GM12878 (cell line): ENCODE measurements at regions not wholly inside any gene's neighbourhood (a gene's known extent, or its start where the extent isn't known, plus 50 kb on each side); places are given as distances from the start of the nearest gene placed in this dataset.

Experiments
- ASH2L ChIP-seq: fragments of 300-600, 200-600 bp; sonication (generic); IDR thresholded peaks from 2 replicates; pipeline ENCODE4 v1.6.1; 2017; ENCODE audit warnings: low read depth, mild to moderate bottlenecking, borderline replicate concordance
- CHD1 ChIP-seq: IDR thresholded peaks from 2 replicates; pipeline ENCODE4 v1.6.1; 2012; ENCODE audit warnings: low read depth, low read length, improper control_type of control experiment
- EP300 ChIP-seq, 2 experiments: fragments of 150-350 bp in 1 of 2; IDR thresholded peaks; 2 replicates each; pipeline ENCODE4 v1.6.1; 2011 to 2012; ENCODE audit warnings: low read depth in 2 of 2, low read length in 2 of 2, borderline replicate concordance in 1 of 2, improper control_type of control experiment in 1 of 2, inconsistent platforms in 1 of 2; ENCODE audit not compliant: control insufficient read depth in 1 of 2
- NFIC ChIP-seq: IDR thresholded peaks from 2 replicates; pipeline ENCODE4 v1.6.1; 2012; ENCODE audit warnings: low read depth, mild to moderate bottlenecking, inconsistent platforms, low read length, moderate library complexity
- NRF1 ChIP-seq: conservative IDR thresholded peaks from 2 replicates; pipeline ENCODE4 v1.6.1; 2011; ENCODE audit warnings: mild to moderate bottlenecking, low read depth, low read length, improper control_type of control experiment
- POLR2AphosphoS5 ChIP-seq: IDR thresholded peaks from 2 replicates; pipeline ENCODE4 v1.6.1; 2011; ENCODE audit warnings: mild to moderate bottlenecking, low read length, inconsistent platforms
- YY1 ChIP-seq: IDR thresholded peaks from 2 replicates; pipeline ENCODE4 v1.6.1; 2011; ENCODE audit warnings: low read depth, mild to moderate bottlenecking, low read length
- ZNF274 ChIP-seq: IDR thresholded peaks from one replicate; pipeline ENCODE4 v1.8.0; 2011; ENCODE audit not compliant: insufficient read length, insufficient read depth
- TF ChIP-seq, protein P1 (sequence below), 3 experiments: IDR thresholded peaks in 2 of 3; conservative IDR thresholded peaks in 1 of 3; 2 replicates each; pipeline ENCODE4 v1.5.1; 2011; ENCODE audit warnings: low read depth in 3 of 3, low read length in 3 of 3, mild to moderate bottlenecking in 3 of 3, control low read depth in 2 of 3, moderate library complexity in 2 of 3, inconsistent platforms in 1 of 3, mixed read lengths in 1 of 3; ENCODE audit not compliant: control insufficient read depth in 2 of 3, insufficient read depth in 1 of 3; ENCODE audit errors: extremely low read depth in 1 of 3
- TF ChIP-seq, protein P2 (sequence below): IDR thresholded peaks from 2 replicates; pipeline ENCODE4 v1.6.1; 2011; ENCODE audit warnings: borderline replicate concordance, low read depth, mild to moderate bottlenecking, moderate library complexity, mixed read lengths, low read length; ENCODE audit not compliant: insufficient read depth; ENCODE audit errors: extremely low read length
- TF ChIP-seq, protein P3 (sequence below): fragments of 450-650 bp; IDR thresholded peaks from 2 replicates; pipeline ENCODE4 v1.6.1; 2017; ENCODE audit warnings: mild to moderate bottlenecking

DNA sequence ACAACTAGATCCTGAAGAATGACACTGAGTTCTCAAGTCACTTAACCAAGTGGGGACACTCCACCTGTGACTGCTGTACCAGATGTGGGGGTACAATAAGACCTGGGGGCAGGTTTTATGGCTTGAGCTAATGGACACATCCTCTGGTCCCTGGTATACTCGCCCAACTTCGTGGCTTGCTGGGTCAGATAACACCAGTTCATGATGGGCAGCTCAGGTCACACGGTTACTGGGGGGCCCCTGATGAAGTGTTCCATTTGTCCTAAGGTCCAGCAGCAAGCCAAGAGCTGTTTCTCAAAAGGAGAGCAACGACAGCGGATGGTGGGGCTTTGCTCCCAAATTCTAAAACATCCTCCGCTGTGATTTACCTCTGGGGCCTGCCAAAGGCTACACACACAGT lies 1368.4 kb downstream of the BRD1 start:
- TF ChIP-seq ZNF274 (no peak), NRF1 (no peak), CHD1 (no peak), YY1 (no peak), ASH2L (no peak), POLR2AphosphoS5 (no peak), NFIC (no peak), EP300 (IDR thresholded peaks at IDR 0.05; ENCODE audit: borderline replicate concordance in 1 of 2, control insufficient read depth in 1 of 2, low read depth in 2 of 2, low read length in 2 of 2) (no peak)
- TF ChIP-seq, protein P1, sequence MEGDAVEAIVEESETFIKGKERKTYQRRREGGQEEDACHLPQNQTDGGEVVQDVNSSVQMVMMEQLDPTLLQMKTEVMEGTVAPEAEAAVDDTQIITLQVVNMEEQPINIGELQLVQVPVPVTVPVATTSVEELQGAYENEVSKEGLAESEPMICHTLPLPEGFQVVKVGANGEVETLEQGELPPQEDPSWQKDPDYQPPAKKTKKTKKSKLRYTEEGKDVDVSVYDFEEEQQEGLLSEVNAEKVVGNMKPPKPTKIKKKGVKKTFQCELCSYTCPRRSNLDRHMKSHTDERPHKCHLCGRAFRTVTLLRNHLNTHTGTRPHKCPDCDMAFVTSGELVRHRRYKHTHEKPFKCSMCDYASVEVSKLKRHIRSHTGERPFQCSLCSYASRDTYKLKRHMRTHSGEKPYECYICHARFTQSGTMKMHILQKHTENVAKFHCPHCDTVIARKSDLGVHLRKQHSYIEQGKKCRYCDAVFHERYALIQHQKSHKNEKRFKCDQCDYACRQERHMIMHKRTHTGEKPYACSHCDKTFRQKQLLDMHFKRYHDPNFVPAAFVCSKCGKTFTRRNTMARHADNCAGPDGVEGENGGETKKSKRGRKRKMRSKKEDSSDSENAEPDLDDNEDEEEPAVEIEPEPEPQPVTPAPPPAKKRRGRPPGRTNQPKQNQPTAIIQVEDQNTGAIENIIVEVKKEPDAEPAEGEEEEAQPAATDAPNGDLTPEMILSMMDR (IDR thresholded peaks at IDR 0.05 in 2 of 3, conservative IDR thresholded peaks at IDR 0.05 in 1 of 3; ENCODE audit: control insufficient read depth in 2 of 3, extremely low read depth in 1 of 3, insufficient read depth in 1 of 3, low read depth in 3 of 3, low read length in 3 of 3) = no peak
- TF ChIP-seq, protein P2, sequence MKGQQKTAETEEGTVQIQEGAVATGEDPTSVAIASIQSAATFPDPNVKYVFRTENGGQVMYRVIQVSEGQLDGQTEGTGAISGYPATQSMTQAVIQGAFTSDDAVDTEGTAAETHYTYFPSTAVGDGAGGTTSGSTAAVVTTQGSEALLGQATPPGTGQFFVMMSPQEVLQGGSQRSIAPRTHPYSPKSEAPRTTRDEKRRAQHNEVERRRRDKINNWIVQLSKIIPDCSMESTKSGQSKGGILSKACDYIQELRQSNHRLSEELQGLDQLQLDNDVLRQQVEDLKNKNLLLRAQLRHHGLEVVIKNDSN = no peak
- TF ChIP-seq, protein P3, sequence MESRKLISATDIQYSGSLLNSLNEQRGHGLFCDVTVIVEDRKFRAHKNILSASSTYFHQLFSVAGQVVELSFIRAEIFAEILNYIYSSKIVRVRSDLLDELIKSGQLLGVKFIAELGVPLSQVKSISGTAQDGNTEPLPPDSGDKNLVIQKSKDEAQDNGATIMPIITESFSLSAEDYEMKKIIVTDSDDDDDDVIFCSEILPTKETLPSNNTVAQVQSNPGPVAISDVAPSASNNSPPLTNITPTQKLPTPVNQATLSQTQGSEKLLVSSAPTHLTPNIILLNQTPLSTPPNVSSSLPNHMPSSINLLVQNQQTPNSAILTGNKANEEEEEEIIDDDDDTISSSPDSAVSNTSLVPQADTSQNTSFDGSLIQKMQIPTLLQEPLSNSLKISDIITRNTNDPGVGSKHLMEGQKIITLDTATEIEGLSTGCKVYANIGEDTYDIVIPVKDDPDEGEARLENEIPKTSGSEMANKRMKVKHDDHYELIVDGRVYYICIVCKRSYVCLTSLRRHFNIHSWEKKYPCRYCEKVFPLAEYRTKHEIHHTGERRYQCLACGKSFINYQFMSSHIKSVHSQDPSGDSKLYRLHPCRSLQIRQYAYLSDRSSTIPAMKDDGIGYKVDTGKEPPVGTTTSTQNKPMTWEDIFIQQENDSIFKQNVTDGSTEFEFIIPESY = no peak
